HCT116 (cell line): ENCODE measurements at regions not wholly inside any gene's neighbourhood (a gene's known extent, or its start where the extent isn't known, plus 50 kb on each side); places are given as distances from the start of the nearest gene placed in this dataset.

Source experiments
- ATAC-seq: fragments of 200-7000 bp; cut with Tn5 transposase; 2 replicates; pipeline ENCODE4 v1.9.1; 2020; ENCODE audit warnings: mild to moderate bottlenecking, moderate library complexity
- BruUV-seq: library from RNA; stranded (reverse); fragments of 400-500 nt; replicated peaks from 2 replicates; lab custom pipeline; 2021; lab: Mats Ljungman, UMichigan
- CTCF ChIA-PET: fragments of 300-600 bp; sonication (Branson Sonifier 250); formaldehyde crosslinking; loops from one replicate; lab custom pipeline; 2021; ENCODE audit warnings: antibody characterized with exemption; lab: Charles Lee
- POLR2A ChIA-PET: fragments of 300-600, 350-600 bp; sonication (Branson Sonifier 250); formaldehyde crosslinking; loops from one replicate; lab custom pipeline; 2021; ENCODE audit warnings: antibody characterized with exemption; lab: Charles Lee
- RAD21 ChIA-PET, 2 experiments: fragments of 300-600 bp; sonication (Branson Sonifier 250); formaldehyde crosslinking; loops; one replicate each; lab custom pipeline; 2023; ENCODE audit warnings: low total read pairs in 2 of 2; ENCODE audit not compliant: uncharacterized antibody in 2 of 2, unreplicated experiment in 2 of 2, low non-redundant PET in 1 of 2; lab: Charles Lee
- DNase-seq: peaks from one replicate; pipeline ENCODE4 v3.0.0-alpha.2; 2010; ENCODE audit warnings: low read depth, low spot score
- H2AFZ ChIP-seq: fragments of 200-600 bp; shearing (Covaris generic), sonication (generic); 2 replicates; pipeline ENCODE4 v1.6.1; 2017; ENCODE audit warnings: low read depth, mixed run types, mixed read lengths, antibody characterized with exemption, low read length; ENCODE audit not compliant: poor library complexity, severe bottlenecking
- H3K27ac ChIP-seq: 2 replicates; pipeline ENCODE4 v1.5.1; 2012; ENCODE audit warnings: low read depth, low read length
- H3K27me3 ChIP-seq: fragments of 200-600 bp; sonication (generic); 2 replicates; pipeline ENCODE4 v1.6.1; 2016; ENCODE audit warnings: mixed run types, low read length, mixed read lengths; ENCODE audit not compliant: insufficient read depth
- H3K36me3 ChIP-seq, 2 experiments: fragments of 200-500 bp in 1 of 2; fragments of 200-600 bp in 1 of 2; sonication (Bioruptor generic) in 1 of 2; sonication (generic) in 1 of 2; 2 replicates each; pipeline versions ENCODE4 v1.5.1 to v1.6.1; 2014 to 2016; ENCODE audit warnings: low read length in 2 of 2, inconsistent platforms in 1 of 2, mixed read lengths in 1 of 2, mixed run types in 1 of 2; ENCODE audit not compliant: insufficient read depth in 2 of 2, control insufficient read depth in 1 of 2
- H3K4me1 ChIP-seq, 2 experiments: fragments of 200-600 bp in 1 of 2; sonication (generic) in 1 of 2; 2 replicates each; pipeline versions ENCODE4 v1.5.1 to v1.6.1; 2012 to 2017; ENCODE audit warnings: low read length in 2 of 2, inconsistent platforms in 1 of 2, mild to moderate bottlenecking in 1 of 2, mixed read lengths in 1 of 2, mixed run types in 1 of 2, moderate library complexity in 1 of 2; ENCODE audit not compliant: insufficient read depth in 2 of 2, control insufficient read depth in 1 of 2
- H3K4me2 ChIP-seq: fragments of 200-600 bp; sonication (generic); 2 replicates; pipeline ENCODE4 v1.6.1; 2017; ENCODE audit warnings: mixed run types, low read length, mixed read lengths
- H3K4me3 ChIP-seq, 2 experiments: fragments of 200-600 bp in 1 of 2; sonication (generic) in 1 of 2; replicated peaks in 1 of 2; 2 replicates each; pipeline ENCODE4 v1.5.1; 2011 to 2016; ENCODE audit warnings: low read length in 2 of 2, control low read depth in 1 of 2, low read depth in 1 of 2, mild to moderate bottlenecking in 1 of 2, mixed read lengths in 1 of 2, mixed run types in 1 of 2
- H3K79me2 ChIP-seq: fragments of 200-600 bp; sonication (generic); 2 replicates; pipeline ENCODE4 v1.6.1; 2017; ENCODE audit warnings: mild to moderate bottlenecking, mixed run types, low read length, moderate library complexity, mixed read lengths; ENCODE audit not compliant: insufficient read depth
- H3K9ac ChIP-seq: fragments of 200-600 bp; sonication (generic); 2 replicates; pipeline ENCODE4 v1.6.1; 2016; ENCODE audit warnings: low read length, mixed read lengths
- H3K9me2 ChIP-seq: fragments of 200-600 bp; sonication (generic), shearing (Covaris generic); 2 replicates; pipeline ENCODE4 v1.6.1; 2017; ENCODE audit warnings: mixed run types, mild to moderate bottlenecking, moderate library complexity; ENCODE audit not compliant: insufficient read depth
- H3K9me3 ChIP-seq, 2 experiments: fragments of 200-500 bp in 1 of 2; fragments of 200-600 bp in 1 of 2; sonication (Bioruptor generic) in 1 of 2; sonication (generic) in 1 of 2; 2 replicates each; pipeline ENCODE4 v1.6.1; 2014 to 2017; ENCODE audit warnings: low read length in 2 of 2, mixed read lengths in 2 of 2, inconsistent platforms in 1 of 2, low read depth in 1 of 2, mild to moderate bottlenecking in 1 of 2, mixed run types in 1 of 2, moderate library complexity in 1 of 2; ENCODE audit not compliant: control insufficient read depth in 1 of 2, insufficient read depth in 1 of 2
- H4K20me1 ChIP-seq: fragments of 200-600 bp; sonication (generic), shearing (Covaris generic); 2 replicates; pipeline ENCODE4 v1.6.1; 2017; ENCODE audit warnings: mixed run types, mild to moderate bottlenecking, moderate library complexity; ENCODE audit not compliant: insufficient read depth
- CBX3 ChIP-seq: IDR thresholded peaks from 2 replicates; pipeline ENCODE4 v1.6.1; 2012; ENCODE audit warnings: low read depth
- CEBPB ChIP-seq: IDR thresholded peaks from 2 replicates; pipeline ENCODE4 v1.6.1; 2012; ENCODE audit warnings: low read depth
- EGR1 ChIP-seq: IDR thresholded peaks from 2 replicates; pipeline ENCODE4 v1.6.1; 2012; ENCODE audit warnings: low read depth
- FOSL1 ChIP-seq: IDR thresholded peaks from 2 replicates; pipeline ENCODE4 v1.6.1; 2012; ENCODE audit warnings: low read depth
- JUND ChIP-seq: IDR thresholded peaks from 2 replicates; pipeline ENCODE4 v1.6.1; 2012
- POLR2A ChIP-seq: IDR thresholded peaks from 2 replicates; pipeline ENCODE4 v1.7.0; 2011; ENCODE audit warnings: borderline replicate concordance; ENCODE audit not compliant: insufficient read depth, insufficient read length; ENCODE audit errors: extremely low read depth
- POLR2AphosphoS5 ChIP-seq: IDR thresholded peaks from 2 replicates; pipeline ENCODE4 v1.6.1; 2011; ENCODE audit warnings: mild to moderate bottlenecking, low read depth, low read length, moderate library complexity
- REST ChIP-seq: IDR thresholded peaks from 2 replicates; pipeline ENCODE4 v1.6.1; 2012; ENCODE audit warnings: low read depth
- SP1 ChIP-seq: IDR thresholded peaks from 2 replicates; pipeline ENCODE4 v1.6.1; 2012; ENCODE audit warnings: low read depth
- SRF ChIP-seq: IDR thresholded peaks from 2 replicates; pipeline ENCODE4 v1.6.1; 2012; ENCODE audit warnings: low read depth
- TCF7L2 ChIP-seq: IDR thresholded peaks from 2 replicates; pipeline ENCODE4 v1.7.0; 2011; ENCODE audit warnings: borderline replicate concordance, inconsistent platforms; ENCODE audit not compliant: insufficient read depth, insufficient read length; ENCODE audit errors: extremely low read depth
- ZBTB33 ChIP-seq: IDR thresholded peaks from 2 replicates; pipeline ENCODE4 v1.6.1; 2011; ENCODE audit warnings: mild to moderate bottlenecking, low read length, moderate library complexity; ENCODE audit not compliant: insufficient replicate concordance; ENCODE audit errors: extremely low read depth
- ZFX ChIP-seq: fragments of 450-650 bp; IDR thresholded peaks from 2 replicates; pipeline ENCODE4 v1.6.1; 2017
- ZNF274 ChIP-seq: fragments of 200-500 bp; sonication (Bioruptor generic); IDR thresholded peaks from 2 replicates; pipeline ENCODE4 v1.6.1; 2014; ENCODE audit warnings: mild to moderate bottlenecking, low read depth, low read length, inconsistent platforms
- intact Hi-C: fragments of 100-400 bp; cut with micrococcal nuclease; formaldehyde crosslinking; loops from 2 replicates; pipeline ENCODE4 v1.10.0; 2022

DNA sequence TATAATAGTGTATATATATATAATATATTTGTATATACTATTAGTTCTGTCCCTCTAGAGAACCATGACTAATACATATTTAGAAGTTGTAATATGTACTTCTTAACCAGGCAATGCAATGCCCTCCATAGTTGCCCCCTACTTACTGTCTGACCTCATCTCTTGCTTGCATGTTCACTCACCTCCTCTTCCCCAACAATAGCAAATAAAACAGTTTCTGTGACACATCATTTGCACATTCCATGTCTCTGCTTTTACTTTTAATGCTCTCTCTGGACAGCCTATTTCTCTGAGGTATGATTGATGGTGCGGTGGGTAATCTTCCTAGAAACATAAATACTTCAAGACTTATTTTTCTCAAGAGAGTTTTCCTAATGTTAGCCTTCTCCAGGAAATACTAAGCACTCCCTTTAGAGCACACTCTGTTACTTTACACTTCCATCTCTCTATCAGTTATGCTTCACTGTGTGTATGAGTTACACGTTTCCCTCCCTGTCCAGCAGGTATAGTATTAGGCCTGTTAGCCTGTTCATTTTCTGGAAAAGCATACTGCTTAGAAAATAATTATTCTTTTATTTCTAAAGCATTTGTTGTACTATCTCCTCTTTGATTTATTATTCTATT is 295.6 kb upstream of the LRATD1 start:
- CTCF ChIA-PET = no interaction called here
- H3K79me2 ChIP-seq = no peaks in the 10 kb centered on the region
- H3K4me2 ChIP-seq = no peak overlapping the region
- H3K27ac ChIP-seq = no peak overlapping the region
- no peaks in the 10 kb centered on the region for H3K4me1 ChIP-seq
- H3K4me3 ChIP-seq = no peak overlapping the region
- H3K36me3 ChIP-seq = no peaks in the 10 kb centered on the region
- no peak for TF ChIP-seq FOSL1
- no peak for TF ChIP-seq EGR1
- TF ChIP-seq CBX3 = no peak
- TF ChIP-seq ZBTB33 = no peak
- TF ChIP-seq POLR2AphosphoS5 = no peak
- TF ChIP-seq POLR2A = no peak
- no peak for TF ChIP-seq SRF
- no peak for TF ChIP-seq CEBPB
- TF ChIP-seq TCF7L2 = no peak
- no peak for TF ChIP-seq SP1
- TF ChIP-seq REST = no peak
- no peak for TF ChIP-seq ZNF274
- TF ChIP-seq ZFX = no peak
- TF ChIP-seq JUND = no peak
- H3K9me3 ChIP-seq = peaks cover 3 to 14% of the 10 kb centered on the region in 2 experiments; a peak in 2 of 4 replicates
- intact Hi-C loops = no loop called here
- no peaks in the 10 kb centered on the region for H4K20me1 ChIP-seq
- no peaks in the 10 kb centered on the region for H3K27me3 ChIP-seq
- POLR2A ChIA-PET = no interaction called here
- no peak overlapping the region for H3K9ac ChIP-seq
- H2AFZ ChIP-seq = no peak overlapping the region
- no peak for ATAC-seq
- RAD21 ChIA-PET = no interaction called here
- no peaks in the 10 kb centered on the region for H3K9me2 ChIP-seq
- no TSS peak for BruUV-seq
- no peak for DNase-seq
